Neural progenitor cell (in vitro differentiated cells): ENCODE measurements at regions not wholly inside any gene's neighbourhood (a gene's known extent, or its start where the extent isn't known, plus 50 kb on each side); places are given as distances from the start of the nearest gene placed in this dataset.

Experiments used
- EZH2 ChIP-seq: fragments of 200-600 bp; sonication (generic); IDR thresholded peaks from 2 replicates; pipeline ENCODE4 v1.6.1; 2017; ENCODE audit warnings: antibody characterized with exemption, mild to moderate bottlenecking, moderate library complexity
- TF ChIP-seq, protein P1 (sequence below): fragments of 200-600 bp; sonication (generic); IDR thresholded peaks from 2 replicates; pipeline ENCODE4 v1.5.1; 2017; ENCODE audit warnings: antibody characterized with exemption, mild to moderate bottlenecking

DNA sequence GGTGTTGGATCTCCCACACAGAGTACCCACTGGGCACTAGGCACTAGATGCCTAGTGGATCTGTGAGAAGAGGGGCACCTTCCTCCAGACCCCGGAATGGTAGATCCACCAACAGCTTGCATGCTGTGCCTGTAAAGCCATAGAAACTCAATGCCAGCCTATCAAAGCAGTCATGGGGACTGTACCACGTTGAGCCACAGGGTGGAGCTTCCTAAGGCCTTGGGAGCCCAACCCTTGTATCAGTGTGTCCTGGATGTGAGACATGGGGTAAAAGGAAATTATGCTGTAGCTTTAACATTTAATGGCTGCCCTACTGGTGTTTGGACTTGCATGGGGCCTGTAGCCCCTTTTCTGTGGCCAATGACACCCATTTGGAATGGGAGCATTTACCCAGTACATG, 1024.9 kb downstream of the TMEM121 start:
- TF ChIP-seq EZH2, result no peak
- TF ChIP-seq, protein P1, sequence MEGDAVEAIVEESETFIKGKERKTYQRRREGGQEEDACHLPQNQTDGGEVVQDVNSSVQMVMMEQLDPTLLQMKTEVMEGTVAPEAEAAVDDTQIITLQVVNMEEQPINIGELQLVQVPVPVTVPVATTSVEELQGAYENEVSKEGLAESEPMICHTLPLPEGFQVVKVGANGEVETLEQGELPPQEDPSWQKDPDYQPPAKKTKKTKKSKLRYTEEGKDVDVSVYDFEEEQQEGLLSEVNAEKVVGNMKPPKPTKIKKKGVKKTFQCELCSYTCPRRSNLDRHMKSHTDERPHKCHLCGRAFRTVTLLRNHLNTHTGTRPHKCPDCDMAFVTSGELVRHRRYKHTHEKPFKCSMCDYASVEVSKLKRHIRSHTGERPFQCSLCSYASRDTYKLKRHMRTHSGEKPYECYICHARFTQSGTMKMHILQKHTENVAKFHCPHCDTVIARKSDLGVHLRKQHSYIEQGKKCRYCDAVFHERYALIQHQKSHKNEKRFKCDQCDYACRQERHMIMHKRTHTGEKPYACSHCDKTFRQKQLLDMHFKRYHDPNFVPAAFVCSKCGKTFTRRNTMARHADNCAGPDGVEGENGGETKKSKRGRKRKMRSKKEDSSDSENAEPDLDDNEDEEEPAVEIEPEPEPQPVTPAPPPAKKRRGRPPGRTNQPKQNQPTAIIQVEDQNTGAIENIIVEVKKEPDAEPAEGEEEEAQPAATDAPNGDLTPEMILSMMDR, result no peak
